ACHN (cell line): ENCODE measurements at regions not wholly inside any gene's neighbourhood (a gene's known extent, or its start where the extent isn't known, plus 50 kb on each side); places are given as distances from the start of the nearest gene placed in this dataset.
A peak's percentile ranks its signal among the peaks of the same experiment; 100 is the strongest.
"Not testable (repeated sequence)": the region's sequence is repeated elsewhere in the genome, so short reads cannot be mapped to it uniquely, and the experiment has no call there.

Experiments
- DNase-seq: peaks from one replicate; pipeline ENCODE4 v3.0.0-alpha.2; 2015
- in situ Hi-C: cut with HindIII; loops from 2 replicates; pipeline ENCODE4 v1.10.0; 2017; ENCODE audit warnings: low sequenced_read_pairs, low pct_ligation_motif_present, low pct_unique_long_range_greater_than_20kb

- no peak for DNase-seq
Observed at GRCh38 chr1:197985351-197985750, 68.2 kb downstream of the LHX9 start.

DNA sequence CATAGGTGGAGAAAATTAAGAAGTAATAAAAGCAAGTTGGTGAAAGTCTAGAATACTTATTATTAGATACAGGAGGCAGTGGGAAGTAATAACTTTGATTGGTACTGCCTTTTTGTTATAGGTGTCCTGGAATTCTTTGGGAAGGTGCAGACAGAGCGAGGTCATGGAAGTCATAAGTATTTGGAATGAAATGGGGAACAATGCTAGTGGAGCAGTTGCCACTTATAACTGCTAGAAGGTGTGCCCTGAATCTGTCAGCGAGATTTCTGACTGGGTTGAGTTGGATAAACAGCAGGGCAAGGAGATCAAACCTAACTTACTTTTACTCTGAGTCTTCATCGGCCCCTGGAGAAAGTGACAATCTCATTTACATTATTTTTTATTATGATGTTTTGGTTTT, 69.6 kb downstream of the LHX9 start:
- no peak for DNase-seq

More at GRCh38 chr1:197985351-197985750, 68.2 kb downstream of the LHX9 start:
- in situ Hi-C loops: no loop called here

GRCh38 chr1:197987294-197987693, 70.1 kb downstream of the LHX9 start:
- in situ Hi-C loops: no loop called here
- DNase-seq: no peak

More for the DNA sequence above, 69.6 kb downstream of the LHX9 start:
- in situ Hi-C loops: no loop called here

DNA sequence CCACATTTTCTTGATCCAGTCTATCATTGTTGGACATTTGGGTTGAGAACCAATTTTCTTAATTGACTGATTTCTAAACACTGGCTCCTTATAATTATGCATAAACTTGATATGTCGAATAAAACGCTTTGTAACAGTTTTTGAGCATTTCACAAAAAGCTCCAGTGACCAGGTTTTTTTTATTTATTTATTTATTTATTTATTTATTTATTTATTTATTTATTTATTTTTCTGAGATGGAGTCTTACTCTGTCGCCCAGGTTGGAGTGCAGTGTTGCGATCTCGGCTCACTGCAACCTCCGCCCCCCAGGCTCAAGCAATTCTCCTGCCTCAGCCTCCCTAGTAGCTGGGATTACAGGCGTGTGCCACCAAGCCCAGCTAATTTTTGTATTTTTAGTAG, 71.4 kb downstream of the LHX9 start:
- in situ Hi-C loops, DNase-seq: not testable (repeated sequence)

- in situ Hi-C loops: no loop called here
- no peak for DNase-seq
Observed at GRCh38 chr1:197989058-197989457, 71.9 kb downstream of the LHX9 start.

DNA sequence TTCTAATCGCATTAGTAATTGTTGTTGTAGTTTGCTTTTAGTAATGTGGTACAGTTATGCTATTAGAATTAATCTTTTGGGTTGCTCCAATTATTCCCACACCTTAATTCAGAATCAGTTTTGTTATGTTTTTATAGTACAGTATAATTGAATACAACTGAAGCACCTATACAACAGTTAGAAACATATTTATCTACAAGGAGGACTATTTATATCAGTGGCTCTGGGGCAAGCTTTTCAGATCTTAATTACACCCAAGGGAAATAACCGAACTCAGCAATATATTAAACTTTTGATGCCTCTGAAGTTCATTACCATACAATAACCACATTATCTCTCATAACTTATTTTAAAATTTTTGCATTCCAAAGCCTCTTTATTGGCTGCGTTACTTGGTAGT, 74.4 kb downstream of the LHX9 start:
- in situ Hi-C loops: no loop called here
- no peak for DNase-seq

DNA sequence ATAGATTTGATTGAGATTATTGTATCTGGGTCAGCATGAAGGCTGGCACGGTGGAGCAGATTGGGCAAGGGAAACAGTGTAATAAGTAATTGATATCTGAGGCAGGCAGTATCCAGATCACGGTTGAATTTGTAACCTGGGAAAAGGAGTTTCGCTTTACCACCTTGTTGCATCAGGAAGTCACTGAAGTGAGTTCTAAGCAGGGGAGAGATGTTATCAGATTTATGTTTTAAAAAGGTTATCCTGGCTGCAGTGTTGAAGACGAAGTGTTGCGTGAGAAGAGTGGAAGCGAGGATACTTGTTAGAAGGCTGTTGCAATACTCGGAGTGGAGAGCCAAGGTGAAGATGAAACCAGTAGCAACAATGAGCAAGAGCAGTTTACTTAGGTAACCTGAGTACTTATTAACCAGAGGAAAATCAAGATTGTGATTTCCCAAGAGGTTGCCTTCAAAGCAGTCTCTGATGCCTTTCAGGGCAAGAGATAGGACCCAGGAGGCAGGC, 77.8 kb downstream of the LHX9 start:
- in situ Hi-C loops: no loop called here
- DNase-seq: no peak

GRCh38 chr1:197995408-197996258, 78.5 kb downstream of the LHX9 start:
- no peak for DNase-seq
- in situ Hi-C loops: no loop called here

GRCh38 chr1:197996259-197996512, 79.0 kb downstream of the LHX9 start:
- DNase-seq, in situ Hi-C loops: not testable (repeated sequence)

DNA sequence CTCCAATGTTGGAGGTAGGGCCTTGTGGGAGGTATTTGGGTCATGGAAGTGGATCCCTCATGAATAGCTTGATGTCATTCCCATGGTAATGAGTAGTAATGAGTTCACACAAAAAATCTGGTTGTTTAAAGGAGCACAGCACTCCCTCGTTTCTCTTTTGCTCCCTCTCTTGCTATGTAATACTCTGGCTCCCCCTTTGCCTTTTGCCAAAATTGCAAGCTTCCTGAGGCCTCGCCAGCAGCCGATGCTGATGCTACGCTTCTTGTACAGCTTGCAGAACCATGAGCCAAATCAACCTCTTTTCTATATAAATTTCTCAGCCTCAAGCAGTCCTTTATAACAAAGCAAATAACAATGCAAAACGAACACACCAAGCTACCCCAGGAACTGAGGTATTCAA, 80.9 kb downstream of the LHX9 start:
- peak; percentile 4 for DNase-seq
- in situ Hi-C loops: no loop called here

DNA sequence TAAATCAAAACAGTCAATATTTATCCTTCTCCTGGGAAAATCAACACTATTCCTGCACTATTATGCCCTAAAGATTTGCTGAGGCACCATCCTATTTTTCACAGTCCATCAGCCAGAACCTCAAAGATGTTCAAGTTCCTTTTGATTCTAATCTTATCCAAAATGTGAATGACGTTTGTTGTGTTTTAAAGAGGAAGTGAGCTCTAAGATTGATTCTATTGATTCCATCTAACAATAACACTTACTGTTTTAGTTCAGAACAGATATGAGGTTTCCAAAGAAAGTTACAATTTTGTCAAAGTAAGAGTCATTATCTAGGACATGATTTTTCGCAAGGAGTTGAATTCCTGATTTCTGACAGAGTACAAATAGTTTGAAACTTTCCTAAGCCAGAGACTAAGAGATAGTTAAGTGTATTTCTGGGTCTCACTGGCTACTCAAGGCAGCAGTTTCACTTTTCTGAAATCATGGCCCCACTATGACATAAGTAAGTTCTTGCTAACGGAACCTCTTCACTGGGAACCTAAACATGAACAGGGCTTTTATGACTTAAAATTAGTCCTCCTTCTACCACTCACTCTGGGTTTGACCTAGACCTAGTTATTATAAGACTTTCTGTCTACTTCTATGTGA, 84.7 kb downstream of the LHX9 start:
- in situ Hi-C loops: no loop called here
- DNase-seq: no peak

GRCh38 chr1:198003468-198003867, 86.3 kb downstream of the LHX9 start:
- in situ Hi-C loops: no loop called here
- no peak for DNase-seq

DNA sequence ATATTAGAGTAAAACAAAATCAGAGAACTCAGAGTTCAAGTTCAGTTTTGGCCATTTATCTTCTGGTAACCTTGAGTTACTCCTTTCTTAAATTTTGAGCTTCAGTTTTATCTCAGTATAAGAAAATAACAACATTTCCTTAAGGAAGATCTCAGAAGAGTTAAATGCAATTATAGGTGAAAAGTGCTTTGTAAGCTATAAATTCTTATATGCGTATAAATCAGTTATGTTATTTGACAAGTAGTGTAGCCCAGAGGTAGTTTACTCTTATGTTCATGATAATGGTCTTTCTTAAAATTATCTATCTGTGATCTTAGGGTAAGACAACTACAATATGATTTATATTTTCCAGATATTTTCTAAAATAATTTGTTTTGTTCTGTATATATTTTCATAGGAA, 89.8 kb downstream of the LHX9 start:
- in situ Hi-C loops: no loop called here
- no peak for DNase-seq

DNA sequence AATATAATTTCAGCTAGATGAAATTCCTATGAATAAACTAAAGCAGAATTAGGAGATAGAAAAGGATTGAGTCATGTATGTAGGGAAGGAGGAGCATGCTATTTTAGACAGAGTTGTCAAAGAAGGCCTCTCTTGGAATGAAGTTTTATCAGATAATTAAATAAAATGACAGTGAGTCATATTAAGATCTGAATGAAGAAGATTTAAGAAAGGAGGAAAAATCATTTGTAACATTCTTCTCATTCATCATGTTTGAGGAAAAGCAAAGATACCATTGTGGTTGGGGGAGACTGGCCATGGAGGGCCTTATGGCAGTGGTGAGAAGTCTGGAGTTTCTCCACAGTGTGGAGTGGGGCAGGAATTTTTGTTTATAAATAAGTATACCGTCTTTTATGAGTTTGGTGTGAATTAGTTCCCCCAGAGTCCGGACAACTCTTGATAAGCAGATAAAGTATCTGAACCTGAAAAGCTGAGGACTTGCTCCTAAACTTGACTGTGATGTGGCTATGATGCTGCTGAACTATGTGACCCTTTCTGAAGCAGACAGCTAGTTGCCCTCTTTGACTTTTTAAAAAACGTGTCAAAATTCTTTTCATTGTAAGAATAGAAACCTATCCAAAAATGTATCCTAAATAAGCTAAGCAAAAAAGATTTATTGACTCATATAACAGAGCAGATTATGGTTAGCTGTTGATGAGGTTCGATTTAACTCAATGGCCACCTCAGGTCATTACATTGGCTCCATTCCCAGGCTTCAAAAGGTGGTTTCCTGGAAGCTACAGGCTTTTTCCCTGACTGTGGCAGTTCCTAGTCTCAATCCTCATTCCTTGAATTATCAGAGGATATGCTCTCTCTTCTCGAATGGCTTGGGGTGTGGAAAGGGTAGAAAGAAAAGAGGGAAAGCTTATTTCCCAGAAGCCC, 90.8 kb downstream of the LHX9 start:
- in situ Hi-C loops: no loop called here
- DNase-seq: no peak

DNA sequence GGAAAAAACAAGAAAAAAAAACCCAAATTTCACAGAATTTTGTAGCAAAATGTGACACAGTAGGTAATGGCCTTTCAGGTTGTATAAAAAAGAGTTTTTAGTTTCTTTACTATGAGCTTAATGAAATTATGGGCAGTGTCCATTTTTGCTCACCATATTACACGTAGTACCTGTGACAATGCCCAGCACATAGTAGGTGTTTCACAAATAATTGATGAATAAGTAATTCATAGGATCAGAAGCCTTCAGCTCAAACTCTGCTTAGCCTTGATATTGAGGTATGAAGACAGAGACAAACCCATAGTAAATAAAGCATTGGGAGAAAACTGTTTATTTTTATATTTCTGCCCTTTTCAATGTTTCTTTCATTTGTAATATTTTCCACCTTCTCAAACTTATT, 97.2 kb downstream of the LHX9 start:
- in situ Hi-C loops: no loop called here
- no peak for DNase-seq

DNA sequence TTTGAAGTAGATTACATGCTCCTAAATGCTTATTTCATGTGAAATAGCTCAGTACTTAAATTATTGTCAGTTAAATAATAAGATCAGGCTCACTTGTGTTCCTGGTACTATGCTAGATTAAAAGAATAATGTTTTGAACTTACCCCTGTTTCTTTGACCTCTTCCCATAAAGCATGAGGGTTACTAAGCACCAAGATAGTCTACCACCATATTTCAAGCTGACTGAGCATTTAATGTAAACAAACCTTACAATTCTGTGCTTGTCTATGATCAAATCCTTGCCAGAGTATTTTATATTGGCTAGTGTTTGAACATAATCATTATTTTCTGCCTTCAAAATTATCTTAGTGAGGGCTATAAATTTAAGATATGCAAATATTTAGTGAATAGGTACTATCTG, 98.1 kb downstream of the LHX9 start:
- in situ Hi-C loops: no loop called here
- no peak for DNase-seq

DNA sequence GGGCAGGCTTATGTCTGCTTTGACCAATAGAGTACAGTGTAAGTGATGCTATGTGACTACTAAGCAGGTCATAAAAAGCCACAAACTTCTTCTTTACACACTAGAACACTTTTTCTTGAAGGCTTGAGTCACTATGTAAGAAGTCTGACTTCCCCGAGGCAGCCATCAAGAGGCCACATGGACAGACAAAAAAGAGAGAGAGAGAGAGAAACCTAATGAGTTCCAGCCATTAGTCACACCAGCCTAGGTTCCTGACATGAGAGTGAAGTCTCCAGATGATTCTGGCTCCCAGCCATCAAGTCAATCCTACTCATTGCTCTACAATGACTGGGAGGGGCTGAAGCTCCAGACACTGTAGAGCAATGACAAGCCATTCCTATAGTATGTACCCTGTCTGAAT, 101.4 kb downstream of the LHX9 start:
- DNase-seq: no peak
- in situ Hi-C loops: no loop called here

DNA sequence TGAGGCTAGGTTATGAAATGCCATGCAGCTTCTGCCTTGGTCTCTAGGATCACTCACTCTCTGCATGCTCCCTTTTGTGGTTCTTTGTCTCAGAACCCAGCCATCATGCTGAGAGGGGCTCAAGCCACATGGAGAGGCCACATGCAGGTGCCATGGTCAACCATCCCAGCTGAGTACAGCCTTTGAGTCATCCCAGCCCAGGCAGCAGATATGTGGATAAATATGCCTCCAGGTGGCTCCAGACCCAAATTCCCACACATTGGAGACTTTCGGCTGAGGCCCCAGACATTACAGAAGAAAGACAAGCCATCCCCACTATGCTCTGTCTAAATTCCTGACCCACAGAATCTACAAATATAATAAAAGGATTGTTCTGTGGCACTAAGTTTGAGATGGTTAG, 102.0 kb downstream of the LHX9 start:
- no peak for DNase-seq
- in situ Hi-C loops: no loop called here

GRCh38 chr1:198024336-198024735, 107.2 kb downstream of the LHX9 start:
- in situ Hi-C loops: no loop called here
- no peak for DNase-seq
